Fibroblast of gingiva (primary cell): ENCODE measurements at regions not wholly inside any gene's neighbourhood (a gene's known extent, or its start where the extent isn't known, plus 50 kb on each side); places are given as distances from the start of the nearest gene placed in this dataset.

Experiments
- DNase-seq: peaks from one replicate; pipeline ENCODE4 v3.0.0-alpha.2; 2011; ENCODE audit warnings: low read depth

DNA sequence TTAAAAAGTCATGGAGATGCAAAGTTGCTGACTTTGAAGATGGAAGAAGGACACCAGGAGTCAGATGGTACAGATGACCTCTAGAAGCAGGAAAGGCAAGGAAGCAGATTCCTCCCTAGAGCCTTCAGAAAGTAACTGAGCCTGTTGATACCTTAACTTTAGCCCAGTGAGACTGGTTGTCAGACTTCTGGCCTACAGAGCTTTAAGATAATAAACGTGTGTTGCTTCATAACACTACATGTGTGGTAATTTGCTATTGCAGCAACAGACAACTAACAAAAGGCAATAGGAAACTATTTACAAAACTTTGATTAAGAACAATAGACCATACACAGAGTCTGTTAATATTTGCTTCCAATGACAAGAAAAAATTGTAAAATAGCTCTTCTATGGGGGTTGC is 102.0 kb upstream of the USP38 start:
- no peak for DNase-seq

DNA sequence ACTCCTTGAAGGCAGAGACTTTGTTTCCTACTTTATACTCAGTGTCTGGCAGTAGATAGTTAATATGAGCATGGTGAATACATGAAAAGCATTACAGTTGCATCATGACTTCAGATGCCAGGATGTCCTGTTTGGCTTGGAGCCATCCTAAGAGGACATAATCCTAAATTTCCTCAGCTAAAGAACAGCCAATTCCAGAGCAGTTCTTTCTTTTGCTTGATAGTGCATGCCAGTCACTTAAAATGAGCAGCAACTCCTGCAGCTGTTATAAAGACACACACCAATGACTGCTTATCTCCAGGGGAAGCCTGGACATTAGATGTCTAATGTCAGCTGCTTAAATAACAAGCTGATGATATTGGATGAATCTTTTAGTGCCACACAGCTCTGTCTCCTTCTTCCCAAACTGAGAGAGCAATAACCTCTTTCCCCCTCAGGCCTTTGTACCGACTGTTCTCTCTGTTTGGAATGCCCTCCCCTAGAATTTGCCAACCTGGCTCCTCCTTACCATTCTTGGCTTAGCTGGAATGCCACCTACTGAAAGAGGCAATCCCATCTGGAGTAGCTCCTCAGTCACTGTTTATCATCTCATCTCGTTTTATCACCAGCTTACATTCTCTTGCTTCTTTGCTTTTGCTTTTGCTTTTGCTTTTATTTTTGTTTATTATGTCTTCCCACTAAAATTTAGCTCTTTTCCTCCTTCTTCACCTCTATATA is 100.8 kb upstream of the USP38 start:
- no peak for DNase-seq

DNA sequence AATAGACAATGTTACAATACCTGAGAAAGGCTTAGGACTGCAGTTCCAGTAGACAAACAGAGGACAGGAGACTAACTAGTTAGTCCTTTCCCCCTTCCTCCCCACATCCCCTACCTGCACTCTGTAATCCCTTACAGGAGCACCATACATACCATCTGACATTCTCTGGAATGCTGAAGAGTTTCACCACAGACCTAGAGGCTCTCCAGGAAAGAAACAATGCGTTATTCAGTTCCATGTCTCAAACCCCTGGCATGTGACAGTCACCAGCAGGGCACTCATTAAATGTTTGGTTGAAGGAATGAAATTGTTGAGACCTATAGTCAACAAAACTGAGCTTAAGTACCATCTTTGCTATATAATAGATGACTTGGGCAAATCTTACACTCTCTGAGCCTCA is 100.2 kb upstream of the USP38 start:
- no peak for DNase-seq

DNA sequence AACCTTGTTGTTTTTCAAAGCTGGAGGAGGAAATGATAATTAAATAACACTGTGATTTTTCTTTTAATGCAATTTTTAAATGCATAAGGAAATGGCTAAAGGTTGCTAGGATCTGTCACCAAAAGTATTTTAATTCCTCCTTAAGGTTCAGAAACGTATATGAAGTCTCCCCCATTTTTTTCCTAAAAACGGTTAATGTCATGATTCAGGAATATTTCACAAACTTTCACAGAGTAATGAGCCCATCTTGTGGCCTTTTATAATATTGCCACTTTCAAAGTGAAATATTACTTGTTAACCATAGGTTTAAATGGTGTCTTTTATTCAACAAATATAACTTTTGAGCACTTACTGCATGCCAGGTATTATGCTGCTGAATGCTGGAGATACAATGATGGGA is 99.5 kb upstream of the USP38 start:
- DNase-seq, result no peak

DNA sequence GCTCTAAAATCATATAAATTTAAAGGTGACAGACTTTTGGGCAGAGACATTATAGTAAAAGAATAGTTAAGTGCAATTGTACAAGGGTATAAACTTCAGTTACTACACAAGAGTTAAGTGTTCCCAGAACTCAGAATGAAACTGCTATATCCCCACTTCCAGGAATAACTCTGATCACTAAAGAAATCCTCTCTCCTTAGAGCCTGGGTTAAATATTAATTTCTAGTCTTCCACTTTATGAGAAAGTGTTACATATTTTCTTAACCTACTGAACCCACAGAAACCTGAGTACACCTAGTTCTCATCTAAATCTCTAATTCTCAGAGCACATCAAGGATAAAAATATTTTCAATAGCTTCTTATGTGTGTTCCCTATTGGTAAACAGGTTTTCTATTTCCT is 99.1 kb upstream of the USP38 start:
- no peak for DNase-seq

DNA sequence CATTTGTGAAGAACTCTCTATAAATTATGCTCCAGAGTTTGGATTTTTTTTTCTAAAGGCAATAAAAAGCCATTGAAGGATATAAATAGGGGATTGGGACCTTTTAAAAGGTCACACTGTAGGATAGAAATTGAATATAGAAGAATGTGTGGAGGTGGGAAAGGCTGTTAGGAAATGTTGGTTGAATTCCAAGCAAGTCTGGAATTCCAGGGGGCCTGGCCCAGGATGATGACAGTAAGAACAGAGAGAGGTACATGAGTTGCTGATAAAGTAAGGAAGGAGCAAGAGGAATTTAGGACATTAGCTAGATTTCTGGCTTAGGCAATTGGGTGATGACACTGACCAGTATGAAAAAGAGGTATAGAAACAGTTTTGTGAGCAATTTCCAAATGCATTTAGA is 95.4 kb upstream of the USP38 start:
- DNase-seq, result no peak

DNA sequence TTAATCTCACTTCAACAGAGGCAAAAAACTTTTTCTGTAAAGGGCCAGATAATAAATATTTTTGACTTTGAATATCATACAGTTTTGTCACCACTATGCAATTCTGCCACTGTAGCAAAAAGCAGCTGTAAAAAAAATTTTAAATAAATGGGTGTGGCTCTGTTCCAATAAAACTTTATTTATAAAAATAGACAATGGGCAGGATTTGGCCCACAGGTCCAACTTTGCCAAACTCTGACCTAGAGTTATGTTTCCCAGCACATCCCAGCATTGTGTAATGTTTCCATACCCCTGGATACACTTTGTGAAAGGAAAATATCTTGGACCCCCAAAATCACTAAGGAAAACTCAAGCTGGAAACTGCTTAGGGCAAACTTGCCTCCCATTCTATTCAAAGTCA is 94.9 kb upstream of the USP38 start:
- DNase-seq, result no peak

DNA sequence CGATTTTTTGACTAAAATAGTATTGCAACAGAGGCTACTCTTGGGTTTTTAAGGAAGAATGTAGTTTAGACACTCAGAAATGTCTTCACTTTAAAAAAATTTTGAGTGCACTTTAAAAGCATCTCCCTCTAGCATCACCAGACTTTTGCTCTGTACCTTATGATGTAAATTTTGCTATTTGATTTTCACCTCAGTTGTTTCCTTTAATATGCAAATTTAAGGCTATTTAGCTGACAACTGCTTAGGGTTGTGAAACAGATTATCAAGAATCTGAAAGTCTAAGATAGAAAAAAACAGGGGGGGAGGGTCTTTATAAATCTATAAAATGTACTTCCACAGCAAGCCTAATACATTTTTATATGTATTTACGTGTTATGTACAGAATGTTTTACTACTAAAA is 92.9 kb upstream of the USP38 start:
- DNase-seq, result no peak

DNA sequence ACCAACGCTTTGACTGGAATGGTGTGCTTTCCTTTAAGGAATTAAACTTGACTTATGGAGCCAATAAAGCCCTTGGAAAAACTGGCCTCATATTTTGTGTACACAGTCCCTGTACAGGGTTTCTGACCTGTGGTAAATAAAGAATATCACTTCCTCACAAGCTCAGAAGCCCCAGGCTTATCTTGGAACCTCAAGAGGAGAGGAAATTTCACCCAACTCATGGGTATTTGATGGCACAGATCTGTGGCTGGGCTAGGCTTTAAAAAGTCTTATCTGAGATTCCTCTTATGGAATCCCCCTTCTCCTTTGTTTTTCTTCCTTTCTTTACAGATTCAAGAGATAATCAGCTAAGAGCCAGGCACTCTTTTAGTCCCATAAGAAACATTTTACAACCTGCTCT is 89.3 kb upstream of the USP38 start:
- DNase-seq, result no peak

DNA sequence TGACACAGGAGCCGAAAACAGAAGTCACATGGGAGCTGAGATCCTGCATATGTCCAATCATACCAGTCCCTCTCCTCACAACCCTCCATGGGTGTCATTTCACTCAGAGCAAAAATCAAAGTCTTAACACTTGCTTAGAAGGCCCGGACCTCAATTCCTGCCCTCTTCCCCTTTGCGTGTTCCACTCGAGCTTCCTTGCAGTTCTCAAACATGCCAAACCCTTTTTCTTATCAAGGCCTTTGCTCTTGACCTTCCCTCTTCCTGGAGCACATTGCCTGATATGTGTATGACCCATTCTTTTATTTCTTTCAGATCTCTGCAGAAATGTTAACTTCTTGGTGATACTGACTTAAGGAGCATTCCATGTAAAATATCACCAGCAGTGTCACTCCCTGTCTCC is 87.0 kb upstream of the USP38 start:
- no peak for DNase-seq

DNA sequence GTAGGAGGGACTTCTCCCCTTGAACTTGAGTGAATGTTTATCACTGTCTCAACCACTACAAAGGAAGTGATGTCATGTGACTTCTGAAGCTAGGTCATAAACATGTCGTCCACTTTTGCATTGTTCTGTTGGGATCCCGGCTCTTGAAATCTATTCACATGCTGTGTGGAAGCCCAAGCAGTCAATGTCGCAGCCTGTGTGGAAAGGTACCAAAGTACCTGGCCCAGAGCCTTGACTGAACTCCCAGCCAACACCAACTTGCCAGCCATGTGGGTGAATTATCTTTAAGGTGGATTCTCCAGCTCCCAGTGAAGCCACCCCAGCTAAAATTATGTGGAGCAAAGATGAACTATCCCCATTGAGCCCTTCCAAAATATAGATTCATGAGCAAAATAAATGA is 85.0 kb upstream of the USP38 start:
- DNase-seq, result no peak

DNA sequence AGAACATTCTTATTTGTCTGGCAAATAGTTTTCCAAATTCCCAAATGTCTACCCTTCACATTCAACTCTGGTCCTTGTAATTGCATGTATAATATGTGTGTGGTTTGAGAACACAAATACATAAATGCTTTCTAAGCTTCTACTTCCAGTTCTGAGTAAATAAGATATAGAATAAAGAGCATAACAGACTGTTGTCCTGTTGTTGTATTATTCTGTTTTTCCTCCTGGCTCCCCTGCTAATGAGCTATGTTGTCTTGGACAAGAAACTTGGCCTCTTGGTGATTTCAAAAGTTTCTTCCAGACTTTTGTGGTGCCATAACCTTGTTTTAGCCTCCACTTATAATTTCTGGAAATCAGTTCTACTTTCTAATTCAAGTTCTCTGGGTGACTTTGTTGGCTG is 75.3 kb upstream of the USP38 start:
- DNase-seq, result no peak

DNA sequence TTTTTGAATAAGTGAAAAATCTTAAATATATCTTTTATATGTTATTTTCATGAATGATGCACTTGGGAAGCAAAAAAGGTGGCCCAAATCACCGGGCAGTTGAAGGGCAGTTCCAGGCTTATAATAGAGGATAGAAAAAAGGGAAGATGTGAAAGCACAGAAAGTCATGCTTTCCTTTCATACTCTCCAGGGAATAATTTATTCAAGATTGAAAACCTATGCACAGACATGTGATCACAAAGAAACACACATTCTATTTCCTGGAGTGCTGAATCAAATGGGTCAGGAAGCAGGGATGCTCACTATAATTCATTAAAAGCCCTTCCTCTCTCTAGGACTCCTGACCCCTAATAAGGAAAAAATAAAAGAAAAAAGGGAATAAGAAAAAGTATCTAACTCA is 66.1 kb upstream of the USP38 start:
- no peak for DNase-seq

DNA sequence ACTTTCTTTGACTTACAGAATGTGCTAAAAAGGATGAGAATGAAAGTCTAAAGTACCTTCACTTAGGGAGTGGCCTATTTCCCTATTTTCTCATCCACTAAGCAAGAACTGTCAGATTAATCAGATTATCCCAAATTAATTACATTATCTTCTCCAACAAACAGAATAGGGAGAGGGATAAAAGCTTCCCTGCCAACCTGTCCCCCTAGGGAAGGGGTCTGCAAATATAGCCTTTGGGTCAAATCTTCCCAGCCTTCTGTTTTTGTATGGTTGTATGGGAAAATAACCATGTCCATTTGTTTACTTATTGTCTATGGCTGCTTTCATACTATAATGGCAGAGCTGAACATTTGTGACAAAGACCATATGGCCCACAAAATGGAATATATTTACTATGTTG is 57.1 kb upstream of the USP38 start:
- DNase-seq, result no peak

DNA sequence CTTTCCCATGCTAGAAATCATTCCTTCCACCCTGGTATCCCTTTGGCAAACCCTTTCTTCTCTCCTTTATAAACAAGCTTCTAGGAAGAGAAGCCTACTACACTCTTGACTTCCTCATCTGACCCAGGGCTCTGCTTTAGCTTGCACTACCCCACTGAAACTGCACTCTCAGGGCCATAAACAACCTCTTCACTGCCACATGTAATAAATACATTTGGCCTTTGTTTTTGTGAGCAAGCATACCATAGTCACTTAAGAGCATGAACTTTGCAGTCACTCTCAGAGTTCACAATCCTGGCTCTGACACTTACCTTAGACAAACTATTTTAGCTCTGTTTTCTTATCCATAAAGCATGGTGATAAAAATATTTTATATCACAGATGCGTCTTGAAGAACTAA is 50.7 kb upstream of the USP38 start:
- no peak for DNase-seq
